HG03469 (cell line): ENCODE measurements at regions not wholly inside any gene's neighbourhood (a gene's known extent, or its start where the extent isn't known, plus 50 kb on each side); places are given as distances from the start of the nearest gene placed in this dataset.

Experiments
- ATAC-seq: cut with Tn5 transposase; IDR thresholded peaks from one replicate; pipeline ENCODE4 v1.9.1; 2021; ENCODE audit warnings: mild to moderate bottlenecking, moderate library complexity, moderate number of reproducible peaks; ENCODE audit not compliant: unreplicated experiment

GRCh38 chr2:237264480-237265219 is 149.3 kb downstream of the COL6A3 start:
- no peak for ATAC-seq

- ATAC-seq = no peak
Measured at GRCh38 chr2:237268004-237268708, 145.8 kb downstream of the COL6A3 start.

GRCh38 chr2:237269138-237269875 is 144.7 kb downstream of the COL6A3 start:
- no peak for ATAC-seq

GRCh38 chr2:237270520-237270919 is 143.4 kb downstream of the COL6A3 start:
- no peak for ATAC-seq

GRCh38 chr2:237271698-237272652 is 142.0 kb downstream of the COL6A3 start:
- ATAC-seq = no peak
